Muscle layer of colon (tissue), 2 donors: ENCODE measurements at regions not wholly inside any gene's neighbourhood (a gene's known extent, or its start where the extent isn't known, plus 50 kb on each side); places are given as distances from the start of the nearest gene placed in this dataset.
A peak's percentile ranks its signal among the peaks of the same experiment; 100 is the strongest.
"Not testable (repeated sequence)": the region's sequence is repeated elsewhere in the genome, so short reads cannot be mapped to it uniquely, and the experiment has no call there.

Experiments used
- H3K27ac ChIP-seq: one replicate; pipeline ENCODE4 v1.7.0; 2013; ENCODE audit warnings: low read depth, mild to moderate bottlenecking, low read length, moderate library complexity
- H3K27me3 ChIP-seq, 2 donors: one replicate each; pipeline ENCODE4 v1.7.0; 2013; ENCODE audit warnings: low read length in 2 of 2, mild to moderate bottlenecking in 2 of 2; ENCODE audit not compliant: insufficient read depth in 2 of 2, control insufficient read depth in 1 of 2
- H3K36me3 ChIP-seq: one replicate; pipeline ENCODE4 v1.7.0; 2013; ENCODE audit warnings: mild to moderate bottlenecking, low read length; ENCODE audit not compliant: insufficient read depth
- H3K4me1 ChIP-seq: one replicate; pipeline ENCODE4 v1.7.0; 2013; ENCODE audit warnings: mild to moderate bottlenecking, low read length; ENCODE audit not compliant: insufficient read depth
- H3K4me3 ChIP-seq, 2 donors: one replicate each; pipeline ENCODE4 v1.7.0; 2013; ENCODE audit warnings: low read length in 2 of 2, low read depth in 1 of 2, mild to moderate bottlenecking in 1 of 2, moderate library complexity in 1 of 2
- H3K9ac ChIP-seq: one replicate; pipeline ENCODE4 v1.7.0; 2013; ENCODE audit warnings: low read length
- H3K9me3 ChIP-seq: one replicate; pipeline ENCODE4 v1.7.0; 2013; ENCODE audit warnings: mild to moderate bottlenecking, low read length
- donor health status: abdominal sarcoma.
- donor health status: Adenocarcinoma of cecum.

GRCh38 chr9:101858026-101858425, 119.6 kb upstream of the GRIN3A start:
- H3K36me3 ChIP-seq, result no peaks in the 10 kb centered on the region
- no peaks in the 10 kb centered on the region for H3K4me1 ChIP-seq
- no peaks in the 10 kb centered on the region for H3K9me3 ChIP-seq
- H3K4me3 ChIP-seq, result no peak overlapping the region
- H3K9ac ChIP-seq, result no peak overlapping the region
- no peak overlapping the region for H3K27ac ChIP-seq
- no peaks in the 10 kb centered on the region for H3K27me3 ChIP-seq

GRCh38 chr9:101849102-101849707, 110.8 kb upstream of the GRIN3A start:
- no peaks in the 10 kb centered on the region for H3K9me3 ChIP-seq
- peak overlapping the region in 1 of 2 donors; percentile 45 for H3K4me3 ChIP-seq
- H3K27ac ChIP-seq, result no peak overlapping the region
- H3K9ac ChIP-seq, result no peak overlapping the region
- H3K27me3 ChIP-seq, result no peaks in the 10 kb centered on the region
- no peaks in the 10 kb centered on the region for H3K36me3 ChIP-seq
- H3K4me1 ChIP-seq, result peaks cover 16% of the 10 kb centered on the region

GRCh38 chr9:101848485-101848919, 110.1 kb upstream of the GRIN3A start:
- Histone ChIP-seq H3K9ac (no peak overlapping the region), H3K27me3 (no peaks in the 10 kb centered on the region)

GRCh38 chr9:101846161-101846560, 107.7 kb upstream of the GRIN3A start:
- Histone ChIP-seq H3K36me3 (no peaks in the 10 kb centered on the region), H3K4me3 (no peak overlapping the region), H3K9ac (no peak overlapping the region), H3K4me1 (peaks cover 16% of the 10 kb centered on the region), H3K9me3 (no peaks in the 10 kb centered on the region), H3K27ac (no peak overlapping the region), H3K27me3 (no peaks in the 10 kb centered on the region)

More at GRCh38 chr9:101848485-101848919, 110.1 kb upstream of the GRIN3A start:
- Histone ChIP-seq H3K4me3 (peak overlapping the region in 1 of 2 donors; percentile 45), H3K4me1 (peaks cover 16% of the 10 kb centered on the region), H3K27ac (no peak overlapping the region), H3K9me3 (no peaks in the 10 kb centered on the region), H3K36me3 (no peaks in the 10 kb centered on the region)

GRCh38 chr9:101840694-101841188, 102.3 kb upstream of the GRIN3A start:
- Histone ChIP-seq H3K9me3 (no peaks in the 10 kb centered on the region), H3K27me3 (no peaks in the 10 kb centered on the region)

GRCh38 chr9:101838988-101839387, 100.5 kb upstream of the GRIN3A start:
- H3K27me3 ChIP-seq, H3K4me3 ChIP-seq, H3K4me1 ChIP-seq, H3K27ac ChIP-seq, H3K36me3 ChIP-seq, H3K9ac ChIP-seq, H3K9me3 ChIP-seq: not testable (repeated sequence)

More at GRCh38 chr9:101840694-101841188, 102.3 kb upstream of the GRIN3A start:
- H3K36me3 ChIP-seq, result no peaks in the 10 kb centered on the region
- H3K4me3 ChIP-seq, result no peak overlapping the region
- no peak overlapping the region for H3K27ac ChIP-seq
- no peak overlapping the region for H3K9ac ChIP-seq
- H3K4me1 ChIP-seq, result no peaks in the 10 kb centered on the region

- no peaks in the 10 kb centered on the region for H3K36me3 ChIP-seq
- no peak overlapping the region for H3K4me3 ChIP-seq
- no peaks in the 10 kb centered on the region for H3K9me3 ChIP-seq
- H3K4me1 ChIP-seq, result no peaks in the 10 kb centered on the region
- no peak overlapping the region for H3K27ac ChIP-seq
- no peaks in the 10 kb centered on the region for H3K27me3 ChIP-seq
- H3K9ac ChIP-seq, result no peak overlapping the region
Measured at GRCh38 chr9:101836021-101836420, 97.6 kb upstream of the GRIN3A start.

GRCh38 chr9:101832486-101832885, 94.0 kb upstream of the GRIN3A start:
- Histone ChIP-seq H3K27ac (no peak overlapping the region), H3K9me3 (no peaks in the 10 kb centered on the region), H3K36me3 (no peaks in the 10 kb centered on the region)

GRCh38 chr9:101821450-101821849, 83.0 kb upstream of the GRIN3A start:
- H3K9me3 ChIP-seq, H3K27me3 ChIP-seq, H3K36me3 ChIP-seq, H3K9ac ChIP-seq, H3K4me1 ChIP-seq, H3K27ac ChIP-seq, H3K4me3 ChIP-seq: not testable (repeated sequence)

More at GRCh38 chr9:101832486-101832885, 94.0 kb upstream of the GRIN3A start:
- Histone ChIP-seq H3K27me3 (no peaks in the 10 kb centered on the region), H3K4me3 (no peak overlapping the region), H3K9ac (no peak overlapping the region), H3K4me1 (no peaks in the 10 kb centered on the region)

GRCh38 chr9:101820983-101821382, 82.5 kb upstream of the GRIN3A start:
- H3K27me3 ChIP-seq, H3K4me3 ChIP-seq, H3K27ac ChIP-seq: not testable (repeated sequence)

GRCh38 chr9:101814064-101814463, 75.6 kb upstream of the GRIN3A start:
- no peaks in the 10 kb centered on the region for H3K27me3 ChIP-seq
- no peak overlapping the region for H3K9ac ChIP-seq
- no peaks in the 10 kb centered on the region for H3K36me3 ChIP-seq
- no peak overlapping the region for H3K4me3 ChIP-seq
- H3K4me1 ChIP-seq, result no peaks in the 10 kb centered on the region
- no peaks in the 10 kb centered on the region for H3K9me3 ChIP-seq
- no peak overlapping the region for H3K27ac ChIP-seq

More at GRCh38 chr9:101820983-101821382, 82.5 kb upstream of the GRIN3A start:
- H3K36me3 ChIP-seq, H3K4me1 ChIP-seq, H3K9ac ChIP-seq, H3K9me3 ChIP-seq: not testable (repeated sequence)

GRCh38 chr9:101807879-101808278, 69.4 kb upstream of the GRIN3A start:
- H3K4me1 ChIP-seq, H3K9me3 ChIP-seq, H3K36me3 ChIP-seq, H3K4me3 ChIP-seq, H3K9ac ChIP-seq, H3K27me3 ChIP-seq, H3K27ac ChIP-seq: not testable (repeated sequence)
